Right lobe of liver (tissue), 6 donors: ENCODE measurements at regions not wholly inside any gene's neighbourhood (a gene's known extent, or its start where the extent isn't known, plus 50 kb on each side); places are given as distances from the start of the nearest gene placed in this dataset.

ENCODE experiments used
- ATAC-seq, 4 donors: fragments of 200-7000 bp; cut with Tn5 transposase; one replicate each; pipeline ENCODE4 v1.9.1; 2020; ENCODE audit warnings: mild to moderate bottlenecking in 4 of 4, moderate library complexity in 4 of 4
- DNase-seq, 3 donors: peaks; one replicate each; pipeline ENCODE4 v3.0.0-alpha.2; 2020
- H3K27ac ChIP-seq, 3 donors: fragments of 200-600 bp; one replicate each; pipeline ENCODE4 v1.8.0; 2022
- H3K27me3 ChIP-seq, 2 donors: fragments of 200-600 bp; one replicate each; pipeline ENCODE4 v1.8.0; 2022
- H3K36me3 ChIP-seq, 4 donors: fragments of 200-600 bp; sonication (generic) in 1 of 4; one replicate each; pipeline versions ENCODE4 v1.5.1 to v1.8.0; 2017 to 2022; ENCODE audit warnings: control low read depth in 1 of 4
- H3K4me1 ChIP-seq, 4 donors: fragments of 200-600 bp; sonication (generic) in 1 of 4; one replicate each; pipeline versions ENCODE4 v1.5.1 to v1.8.0; 2017 to 2022; ENCODE audit warnings: control low read depth in 1 of 4
- H3K4me3 ChIP-seq, 3 donors: fragments of 200-600 bp; one replicate each; pipeline ENCODE4 v1.8.0; 2022
- H3K9me3 ChIP-seq, 4 donors: fragments of 200-600 bp; sonication (generic) in 1 of 4; one replicate each; pipeline versions ENCODE4 v1.5.1 to v1.8.0; 2017 to 2022; ENCODE audit warnings: control low read depth in 1 of 4
- POLR2A ChIP-seq: fragments of 450-650 bp; IDR thresholded peaks from one replicate; pipeline ENCODE4 v1.6.1; 2017; ENCODE audit warnings: antibody characterized with exemption, mild to moderate bottlenecking
- WGBS: methylation state at CpG from one replicate; pipeline ENCODE4 v1.1.6; 2018; ENCODE audit warnings: low coverage, low lambda C conversion rate; ENCODE audit not compliant: insufficient coverage; ENCODE audit errors: missing lambda C conversion rate; 5-methylcytosine and 5-hydroxymethylcytosine counted together
- intact Hi-C, 2 donors: fragments of 100-400 bp; cut with DNase I; formaldehyde crosslinking; loops; one replicate each; pipeline versions ENCODE4 v1.11.2 to v1.14.1; 2022
- TF ChIP-seq, protein P1 (sequence below), 4 donors: fragments of 200-600 bp in 3 of 4; fragments of 450-650 bp in 1 of 4; IDR thresholded peaks; one replicate each; pipeline versions ENCODE4 v1.5.1 to v1.8.0; 2016 to 2022; ENCODE audit warnings: antibody characterized with exemption in 4 of 4, mild to moderate bottlenecking in 2 of 4
- donor health status: DM: no; HTN: yes; CAD: no.
- donor health status: DM: no; HTN: no; CAD: no.
- donor health status: DM: no; HTN: no; CAD: no.
- donor health status: DM: no; HTN: yes; CAD: no.
- donor health status: DM: no; HTN: yes; CAD: no.

GRCh38 chr4:144574000-144574399 is 72.0 kb upstream of the HHIP start:
- H3K9me3 ChIP-seq: no peaks in the 10 kb centered on the region
- H3K4me3 ChIP-seq: no peak overlapping the region
- ATAC-seq: peak in 1 of 4 donors; percentile 32
- H3K27me3 ChIP-seq: no peaks in the 10 kb centered on the region
- TF ChIP-seq POLR2A: no peak
- TF ChIP-seq, protein P1, sequence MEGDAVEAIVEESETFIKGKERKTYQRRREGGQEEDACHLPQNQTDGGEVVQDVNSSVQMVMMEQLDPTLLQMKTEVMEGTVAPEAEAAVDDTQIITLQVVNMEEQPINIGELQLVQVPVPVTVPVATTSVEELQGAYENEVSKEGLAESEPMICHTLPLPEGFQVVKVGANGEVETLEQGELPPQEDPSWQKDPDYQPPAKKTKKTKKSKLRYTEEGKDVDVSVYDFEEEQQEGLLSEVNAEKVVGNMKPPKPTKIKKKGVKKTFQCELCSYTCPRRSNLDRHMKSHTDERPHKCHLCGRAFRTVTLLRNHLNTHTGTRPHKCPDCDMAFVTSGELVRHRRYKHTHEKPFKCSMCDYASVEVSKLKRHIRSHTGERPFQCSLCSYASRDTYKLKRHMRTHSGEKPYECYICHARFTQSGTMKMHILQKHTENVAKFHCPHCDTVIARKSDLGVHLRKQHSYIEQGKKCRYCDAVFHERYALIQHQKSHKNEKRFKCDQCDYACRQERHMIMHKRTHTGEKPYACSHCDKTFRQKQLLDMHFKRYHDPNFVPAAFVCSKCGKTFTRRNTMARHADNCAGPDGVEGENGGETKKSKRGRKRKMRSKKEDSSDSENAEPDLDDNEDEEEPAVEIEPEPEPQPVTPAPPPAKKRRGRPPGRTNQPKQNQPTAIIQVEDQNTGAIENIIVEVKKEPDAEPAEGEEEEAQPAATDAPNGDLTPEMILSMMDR (IDR thresholded peaks at IDR 0.05): no peak
- H3K27ac ChIP-seq: no peak overlapping the region
- 0% methylated on average over 1 of the region's 1 CpG for WGBS
- DNase-seq: no peak
- intact Hi-C loops: no loop called here
- H3K36me3 ChIP-seq: no peaks in the 10 kb centered on the region
- H3K4me1 ChIP-seq: no peaks in the 10 kb centered on the region

DNA sequence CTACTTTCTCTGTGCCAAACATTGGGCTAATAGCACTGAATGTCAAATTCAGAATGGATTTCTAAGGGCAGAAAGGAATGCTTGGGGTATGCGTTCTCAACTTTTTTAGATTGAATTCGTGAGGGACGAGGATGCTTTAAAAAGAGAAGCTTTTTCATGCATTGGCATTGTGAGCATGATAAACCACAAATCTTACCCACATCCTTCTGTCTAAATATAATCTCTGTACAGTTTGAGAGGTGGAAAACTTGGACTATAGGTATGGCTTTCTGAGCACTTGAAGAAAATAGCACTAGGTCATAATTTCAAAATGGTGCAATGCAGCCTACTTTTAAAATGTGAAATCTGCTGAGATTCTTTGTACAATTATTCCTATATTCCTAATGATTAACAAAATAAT is 71.4 kb upstream of the HHIP start:
- H3K27ac ChIP-seq: no peak overlapping the region
- TF ChIP-seq, protein P1 (IDR thresholded peaks at IDR 0.05): no peak
- no peak for TF ChIP-seq POLR2A
- H3K9me3 ChIP-seq: no peaks in the 10 kb centered on the region
- ATAC-seq (no peak), DNase-seq (no peak)
- no peaks in the 10 kb centered on the region for H3K27me3 ChIP-seq
- 63% methylated on average over 3 of the region's 3 CpGs for WGBS
- H3K4me1 ChIP-seq: no peaks in the 10 kb centered on the region
- H3K4me3 ChIP-seq: no peak overlapping the region
- intact Hi-C loops: no loop called here
- no peaks in the 10 kb centered on the region for H3K36me3 ChIP-seq

DNA sequence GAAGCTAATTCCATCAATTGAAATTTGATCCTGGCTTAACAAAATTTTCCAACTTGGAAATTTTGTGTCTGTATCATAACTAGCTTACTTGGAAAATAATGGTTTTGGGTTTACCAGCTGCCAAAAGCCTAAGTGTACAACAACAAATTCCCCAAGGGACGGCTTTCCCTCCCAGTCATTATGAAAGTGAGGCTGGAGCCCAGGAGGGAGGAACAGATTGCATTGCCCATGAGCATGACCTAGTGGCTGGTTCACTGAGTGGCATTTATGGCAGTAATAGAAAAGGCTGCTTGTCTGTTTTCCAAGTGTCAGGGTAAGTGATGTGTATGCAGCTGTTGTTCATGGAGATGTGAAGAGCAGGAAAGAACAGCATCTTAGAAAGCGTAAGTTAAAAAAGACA is 70.8 kb upstream of the HHIP start:
- H3K4me1 ChIP-seq: no peaks in the 10 kb centered on the region
- TF ChIP-seq POLR2A: no peak
- TF ChIP-seq, protein P1 (IDR thresholded peaks at IDR 0.05): peak in 2 of 4 donors; percentile 7 to 11
- WGBS: 66% methylated on average over 2 of the region's 2 CpGs
- H3K9me3 ChIP-seq: no peaks in the 10 kb centered on the region
- H3K36me3 ChIP-seq: no peaks in the 10 kb centered on the region
- no peaks in the 10 kb centered on the region for H3K27me3 ChIP-seq
- ATAC-seq (peak in 3 of 4 donors; percentile 31 to 74 (median 49)), DNase-seq (no peak)
- H3K4me3 ChIP-seq: no peak overlapping the region
- intact Hi-C loops: no loop called here
- no peak overlapping the region for H3K27ac ChIP-seq

- ATAC-seq (no peak), DNase-seq (no peak)
- TF ChIP-seq, protein P1 (IDR thresholded peaks at IDR 0.05): no peak
- no peak for TF ChIP-seq POLR2A
- H3K27ac ChIP-seq: no peak overlapping the region
- H3K36me3 ChIP-seq: no peaks in the 10 kb centered on the region
- no peaks in the 10 kb centered on the region for H3K27me3 ChIP-seq
- 95% methylated on average over 4 of the region's 4 CpGs for WGBS
- H3K4me3 ChIP-seq: no peak overlapping the region
- intact Hi-C loops: no loop called here
- H3K4me1 ChIP-seq: peaks cover 0 to 11% (median under 1%) of the 10 kb centered on the region in 4 donors
- H3K9me3 ChIP-seq: no peaks in the 10 kb centered on the region
These were observed 67.3 kb upstream of the HHIP start for GRCh38 chr4:144578681-144579080.

- intact Hi-C loops: no loop called here
- Histone ChIP-seq H3K4me3 (no peak overlapping the region), H3K27ac (no peak overlapping the region), H3K9me3 (no peaks in the 10 kb centered on the region), H3K36me3 (no peaks in the 10 kb centered on the region), H3K4me1 (peaks cover 0 to 19% (median 4%) of the 10 kb centered on the region in 4 donors), H3K27me3 (no peaks in the 10 kb centered on the region)
- ATAC-seq (no peak), DNase-seq (no peak)
- TF ChIP-seq, protein P1 (IDR thresholded peaks at IDR 0.05): no peak
- TF ChIP-seq POLR2A: no peak
These were observed 66.4 kb upstream of the HHIP start for GRCh38 chr4:144579411-144580030.
